NCI-H460 (cell line): ENCODE measurements at regions not wholly inside any gene's neighbourhood (a gene's known extent, or its start where the extent isn't known, plus 50 kb on each side); places are given as distances from the start of the nearest gene placed in this dataset.
"Not testable (repeated sequence)": the region's sequence is repeated elsewhere in the genome, so short reads cannot be mapped to it uniquely, and the experiment has no call there.

Experiments used
- DNase-seq: peaks from one replicate; pipeline ENCODE4 v3.0.0-alpha.2; 2016; ENCODE audit warnings: low read depth; ENCODE audit errors: extremely low read depth

DNA sequence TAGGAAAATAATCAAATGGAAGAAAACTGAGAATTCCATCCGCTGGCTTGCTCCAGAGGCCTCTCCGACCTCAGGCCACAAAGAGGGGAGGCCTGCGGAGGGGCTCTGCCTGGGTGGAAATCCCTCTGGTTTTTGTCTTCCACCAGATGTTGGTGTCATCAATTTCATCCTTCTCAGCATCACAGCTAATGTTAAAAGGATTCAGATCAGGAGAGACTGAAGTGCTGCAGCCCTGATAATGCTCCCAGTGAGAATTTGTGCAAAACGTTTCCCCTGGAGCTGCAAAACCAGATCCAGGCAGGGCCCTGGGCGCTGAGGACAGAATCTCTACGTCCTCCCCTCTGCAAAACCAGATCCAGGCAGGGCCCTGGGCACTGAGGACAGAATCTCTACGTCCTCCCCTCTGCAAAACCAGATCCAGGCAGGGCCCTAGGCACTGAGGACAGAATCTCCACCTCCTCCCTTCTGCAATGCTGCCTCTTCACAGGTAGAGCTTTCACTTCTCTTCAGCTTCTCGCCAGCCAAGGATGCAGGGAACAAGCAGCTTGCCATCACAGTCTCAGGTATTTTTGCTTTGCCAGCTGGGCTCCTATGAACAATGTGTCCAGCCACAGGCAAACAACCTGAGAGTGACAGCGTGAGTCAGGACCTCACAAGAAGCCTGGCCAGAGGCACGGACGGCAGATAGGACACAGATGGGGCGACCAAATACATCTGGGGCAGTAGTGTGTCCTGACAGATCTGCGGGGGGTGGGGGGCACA lies 81.2 kb downstream of the TMEM18 start:
- no peak for DNase-seq

- DNase-seq: no peak
These were observed 81.9 kb downstream of the TMEM18 start for GRCh38 chr2:595141-595815.

GRCh38 chr2:594297-594949 lies 82.8 kb downstream of the TMEM18 start:
- DNase-seq: no peak

- DNase-seq: no peak
These were observed 83.7 kb downstream of the TMEM18 start for GRCh38 chr2:593356-594026.

DNA sequence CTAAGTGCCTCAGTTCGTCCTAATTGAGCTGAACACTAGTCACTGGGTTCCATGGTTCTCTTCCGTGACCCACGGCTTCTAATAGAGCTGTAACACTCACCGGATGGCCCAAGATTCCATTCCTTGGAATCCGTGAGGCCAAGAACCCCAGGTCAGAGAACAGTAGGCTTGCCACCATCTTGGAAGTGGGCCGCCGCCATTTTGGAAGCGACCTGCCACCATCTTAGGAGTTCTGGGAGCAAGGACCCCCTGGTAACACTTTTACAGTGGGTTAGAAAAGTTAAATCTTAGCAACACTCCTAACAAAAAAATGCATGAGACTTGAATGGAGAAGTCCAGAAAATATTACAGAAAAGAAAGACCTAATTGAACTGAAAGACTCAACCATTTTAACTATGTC lies 84.5 kb downstream of the TMEM18 start:
- DNase-seq: no peak

DNA sequence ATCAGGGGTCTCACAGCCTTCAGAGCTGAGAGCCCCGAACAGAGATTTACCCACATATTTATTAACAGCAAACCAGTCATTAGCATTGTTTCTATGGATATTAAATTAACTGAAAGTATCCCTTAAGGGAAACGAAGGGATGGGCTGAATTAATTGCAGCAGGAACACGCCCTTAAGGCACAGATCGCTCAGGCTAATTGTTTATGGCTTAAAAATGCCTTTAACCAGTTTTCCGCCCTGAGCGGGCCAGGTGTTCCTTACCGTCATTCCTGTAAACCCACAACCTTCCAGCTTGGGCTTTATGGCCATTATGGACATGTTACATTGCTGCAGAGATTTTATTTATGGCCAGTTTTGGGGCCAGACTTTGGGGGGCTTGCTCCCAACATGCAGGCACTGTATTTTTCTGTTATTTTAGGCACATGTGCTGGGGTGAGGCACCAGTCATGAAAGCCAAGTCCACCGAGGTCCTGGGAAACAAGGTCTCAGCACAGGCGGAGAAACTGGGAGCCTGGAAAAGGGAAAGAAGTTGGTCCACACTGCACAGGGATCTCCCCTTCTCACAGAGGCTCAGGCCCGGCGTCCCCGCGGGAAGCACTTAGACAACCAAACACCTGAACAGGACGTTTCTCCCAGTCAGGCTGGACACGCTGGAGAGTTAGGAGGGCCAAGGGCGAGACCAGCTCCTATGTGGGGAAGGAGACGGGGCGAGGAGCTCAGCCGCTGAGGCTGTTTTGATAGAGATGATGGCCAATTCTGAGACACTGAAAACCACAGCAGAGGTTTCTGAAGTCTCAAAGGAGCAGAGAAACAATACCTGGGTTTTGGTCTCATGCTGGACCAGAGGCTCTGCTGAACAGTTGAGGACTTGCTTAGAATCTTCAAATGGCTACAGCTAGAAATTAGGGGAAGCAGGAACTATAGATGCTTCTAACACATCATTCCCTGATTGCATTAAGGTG lies 86.7 kb downstream of the TMEM18 start:
- DNase-seq: no peak

- no peak for DNase-seq
These were observed 87.7 kb downstream of the TMEM18 start for GRCh38 chr2:589281-590130.

DNA sequence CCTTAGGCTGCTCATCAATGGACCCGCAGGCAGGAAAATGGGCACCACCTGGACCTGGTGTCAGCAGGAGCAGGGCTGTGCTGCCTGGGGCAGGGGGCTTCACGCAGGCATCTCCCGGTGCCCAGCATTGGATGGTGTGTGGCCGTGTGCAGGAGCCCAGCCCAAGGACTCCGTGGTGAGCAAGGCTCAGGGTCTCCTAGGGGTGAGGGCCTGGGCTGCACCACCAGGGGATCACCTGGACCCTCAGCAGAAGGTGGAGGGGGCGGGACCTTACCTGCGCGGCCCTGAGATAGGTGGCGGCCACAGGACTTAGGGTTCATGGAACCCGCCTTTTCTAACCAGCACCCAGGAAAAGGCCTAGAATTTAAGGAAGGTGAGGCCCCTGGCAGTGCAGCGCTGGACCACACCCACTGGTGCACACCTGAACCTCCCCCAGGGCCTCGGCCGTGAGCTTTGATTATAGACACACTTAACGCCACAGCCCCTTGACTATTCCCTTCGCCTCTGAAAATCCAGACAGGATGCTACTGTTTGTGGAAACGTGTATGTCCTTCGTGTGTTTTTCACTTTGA lies 89.0 kb downstream of the TMEM18 start:
- no peak for DNase-seq

- DNase-seq: no peak
These were observed 89.9 kb downstream of the TMEM18 start for GRCh38 chr2:587087-587960.

GRCh38 chr2:586641-587076 lies 90.5 kb downstream of the TMEM18 start:
- DNase-seq: no peak

DNA sequence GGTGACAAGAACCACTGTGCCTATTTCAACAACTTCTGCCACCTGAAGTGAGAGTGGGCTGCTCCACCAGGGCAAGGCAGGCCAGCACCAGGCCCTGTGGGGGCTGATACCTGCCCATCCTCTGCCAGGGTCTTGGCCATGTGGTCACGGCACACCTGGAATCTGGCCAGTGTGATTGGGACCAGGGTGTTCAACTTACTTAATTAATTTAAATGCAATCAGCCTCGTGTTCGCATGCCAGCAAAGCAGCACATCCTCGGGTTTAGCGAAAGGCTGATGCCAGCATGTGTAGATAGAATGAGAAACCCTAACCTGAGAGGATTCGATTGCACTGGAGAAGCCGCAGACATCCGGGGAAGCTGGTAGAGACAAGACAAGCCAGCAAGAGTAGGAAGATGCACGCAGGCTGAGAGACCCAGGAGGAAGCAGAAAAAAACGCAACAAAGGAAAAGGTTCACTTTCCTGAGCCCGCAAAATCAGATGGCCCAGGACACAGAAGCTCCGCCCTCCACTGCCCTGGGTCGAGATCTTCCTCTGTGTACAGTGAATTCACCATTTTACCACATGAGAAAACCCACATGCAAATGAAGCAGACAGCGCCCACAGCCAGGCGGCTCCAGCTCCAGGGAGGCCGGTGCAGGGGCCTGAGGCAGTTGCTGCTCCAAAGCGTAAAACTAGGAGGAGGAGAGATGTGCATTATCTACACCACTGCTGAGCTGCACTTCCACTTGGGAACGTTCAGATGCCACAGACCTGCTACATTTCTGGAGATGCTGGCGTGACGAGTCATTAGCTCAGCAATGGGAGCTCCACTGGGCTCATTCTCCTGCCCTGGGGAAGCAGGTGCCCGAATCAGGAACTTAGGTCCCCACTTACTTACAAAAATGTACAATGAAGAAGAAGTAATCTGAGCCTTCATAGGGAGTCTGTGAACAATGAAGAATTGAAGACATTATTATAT lies 92.1 kb downstream of the TMEM18 start:
- no peak for DNase-seq

GRCh38 chr2:583666-584065 lies 93.5 kb downstream of the TMEM18 start:
- DNase-seq: no peak

GRCh38 chr2:582792-583528 lies 94.2 kb downstream of the TMEM18 start:
- DNase-seq: no peak

GRCh38 chr2:582289-582688 lies 94.9 kb downstream of the TMEM18 start:
- DNase-seq: not testable (repeated sequence)

DNA sequence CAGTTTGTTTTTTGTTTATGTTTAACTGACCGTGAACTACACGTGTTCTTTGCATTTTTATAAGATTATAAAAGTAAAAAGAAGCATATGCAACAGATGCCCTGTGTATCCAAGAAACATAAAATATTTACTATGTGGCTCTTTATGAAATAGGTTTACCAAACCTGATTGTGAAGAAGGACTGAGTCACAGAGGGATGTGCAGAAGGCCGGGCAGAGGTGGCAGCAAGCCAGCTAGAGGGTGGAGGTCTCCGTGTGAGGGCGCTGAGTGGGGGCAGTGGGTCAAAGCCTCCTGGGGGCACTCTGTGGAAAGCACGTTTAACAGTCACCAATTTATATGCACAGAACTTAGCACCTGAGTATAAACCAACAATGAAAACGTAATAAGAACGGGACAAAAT lies 97.2 kb downstream of the TMEM18 start:
- no peak for DNase-seq

GRCh38 chr2:579351-579886 lies 97.8 kb downstream of the TMEM18 start:
- no peak for DNase-seq
